Spleen (tissue), 11 donors: ENCODE measurements at regions not wholly inside any gene's neighbourhood (a gene's known extent, or its start where the extent isn't known, plus 50 kb on each side); places are given as distances from the start of the nearest gene placed in this dataset.

ENCODE experiments used
- DNase-seq: peaks from one replicate; pipeline ENCODE4 v3.0.0-alpha.2; 2020
- H3K27ac ChIP-seq, 8 donors: fragments of 200-600 bp; sonication (generic) in 7 of 8; 1 replicate in 4 of 8; 2 replicates in 4 of 8; pipeline versions ENCODE4 v1.5.0 to v1.8.0; 2016 to 2021; ENCODE audit warnings: inconsistent platforms in 4 of 8, mild to moderate bottlenecking in 4 of 8, moderate library complexity in 1 of 8
- H3K27me3 ChIP-seq, 7 donors: fragments of 200-600 bp; sonication (generic) in 6 of 7; replicated peaks in 1 of 7; 1 replicate in 4 of 7; 2 replicates in 3 of 7; pipeline versions ENCODE4 v1.5.0 to v1.8.0; 2016 to 2021; ENCODE audit warnings: inconsistent platforms in 3 of 7, mild to moderate bottlenecking in 1 of 7
- H3K36me3 ChIP-seq, 6 donors: fragments of 200-600 bp; sonication (generic) in 5 of 6; 1 replicate in 4 of 6; 2 replicates in 2 of 6; pipeline versions ENCODE4 v1.5.0 to v1.8.0; 2016 to 2021; ENCODE audit warnings: inconsistent platforms in 2 of 6
- H3K4me1 ChIP-seq, 6 donors: fragments of 200-600 bp; sonication (generic) in 5 of 6; 1 replicate in 3 of 6; 2 replicates in 3 of 6; pipeline versions ENCODE4 v1.5.0 to v1.8.0; 2016 to 2021; ENCODE audit warnings: inconsistent platforms in 3 of 6
- H3K4me3 ChIP-seq, 8 donors: fragments of 200-600 bp; sonication (generic) in 7 of 8; 1 replicate in 4 of 8; 2 replicates in 4 of 8; pipeline versions ENCODE4 v1.5.0 to v1.8.0; 2016 to 2021; ENCODE audit warnings: inconsistent platforms in 4 of 8, mild to moderate bottlenecking in 4 of 8, moderate library complexity in 2 of 8
- H3K9me3 ChIP-seq, 8 donors: fragments of 200-600 bp; sonication (generic) in 7 of 8; 1 replicate in 4 of 8; 2 replicates in 4 of 8; pipeline versions ENCODE4 v1.5.0 to v1.8.0; 2016 to 2021; ENCODE audit warnings: inconsistent platforms in 4 of 8
- POLR2A ChIP-seq, 3 donors: fragments of 450-650 bp; IDR thresholded peaks; one replicate each; pipeline ENCODE4 v1.5.1; 2017; ENCODE audit warnings: antibody characterized with exemption in 3 of 3, mild to moderate bottlenecking in 1 of 3
- POLR2AphosphoS5 ChIP-seq, 3 donors: sonication (generic); formaldehyde crosslinking; IDR thresholded peaks; one replicate each; pipeline ENCODE4 v1.5.1; 2017; ENCODE audit warnings: antibody characterized with exemption in 3 of 3
- WGBS, 5 donors: extraction: QIAGEN DNeasy Blood & Tissue Kit in 3 of 5; methylation state at CpG; one replicate each; pipeline versions ENCODE4 v1.1.5 to v1.1.7; 2013 to 2018; 5-methylcytosine and 5-hydroxymethylcytosine counted together
- intact Hi-C: fragments of 100-400 bp; cut with DNase I; formaldehyde crosslinking; loops from one replicate; pipeline ENCODE4 v1.15.0; 2023; ENCODE audit warnings: low total_unique reads
- TF ChIP-seq, protein P1 (sequence below), 11 experiments: fragments of 200-600 bp in 7 of 11; fragments of 450-650 bp in 4 of 11; sonication (generic) in 4 of 11; IDR thresholded peaks in 8 of 11; conservative IDR thresholded peaks in 3 of 11; 1 replicate in 7 of 11; 2 replicates in 4 of 11; pipeline versions ENCODE4 v1.4.0 to v1.8.0; 2016 to 2021; ENCODE audit warnings: antibody characterized with exemption in 11 of 11, inconsistent platforms in 4 of 11, mild to moderate bottlenecking in 1 of 11
- donor health status: healthy with polysubstance abuse.
- donor health status: DM: no; HTN: no; CAD: no; lungs with moderate emphysema.
- donor health status: DM: no; HTN: no; CAD: no.
- donor health status: Bipolar disorder and iron deficiency.
- donor health status: healthy.
- donor health status: DM: no; HTN: no; CAD: no.
- donor health status: DM: yes; HTN: yes; CAD: no.

DNA sequence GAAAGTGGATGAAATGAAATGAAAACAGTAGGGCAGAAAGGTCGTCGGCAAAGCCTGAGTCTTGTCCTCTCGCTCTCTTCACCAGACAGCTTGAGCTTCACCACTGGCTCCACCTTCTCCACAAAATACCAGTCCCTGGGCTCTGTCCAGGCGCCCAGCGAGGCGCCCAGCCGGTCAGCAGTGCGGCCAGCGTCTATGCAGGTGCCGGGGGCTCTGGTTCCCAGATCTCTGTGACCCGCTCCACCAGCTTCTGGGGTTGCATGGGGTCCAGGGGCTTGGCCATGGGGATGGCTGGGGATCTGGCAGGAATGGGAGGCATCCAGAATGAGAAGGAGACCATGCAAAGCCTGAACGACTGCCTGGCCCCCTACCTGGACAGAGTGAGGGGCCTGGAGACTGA, 600.5 kb upstream of the ZP4 start:
- WGBS, 5 donors = 83 to 94% (median 88%) methylated on average over 12 of the region's 12 CpGs

DNA sequence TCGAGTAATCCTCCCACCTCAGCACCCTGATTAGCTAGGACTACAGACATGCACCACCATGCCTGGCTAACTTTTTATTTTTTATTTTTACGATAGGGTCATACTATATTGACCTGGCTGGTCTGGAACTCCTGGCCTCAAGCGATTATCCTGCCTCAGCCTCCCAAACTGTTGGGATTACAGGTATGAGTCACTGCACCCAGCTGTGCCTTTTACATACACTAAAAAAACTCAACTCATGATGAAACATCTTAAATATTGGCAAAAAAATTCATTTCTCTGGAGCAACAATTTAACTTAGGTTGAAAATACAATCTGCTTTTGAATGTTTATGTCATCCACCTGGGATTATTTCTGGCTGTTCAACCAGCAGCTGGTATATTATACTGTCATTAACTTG, 598.3 kb upstream of the ZP4 start:
- Histone ChIP-seq H3K9me3 (peaks cover 0 to 4% (median 0%) of the 10 kb centered on the region in 8 donors), H3K4me1 (no peaks in the 10 kb centered on the region), H3K36me3 (no peaks in the 10 kb centered on the region), H3K27ac (no peak overlapping the region), H3K4me3 (no peak overlapping the region), H3K27me3 (no peaks in the 10 kb centered on the region)
- intact Hi-C loops = no loop called here
- TF ChIP-seq POLR2AphosphoS5 (IDR thresholded peaks at IDR 0.05) (no peak), POLR2A (IDR thresholded peaks at IDR 0.05) (no peak)
- TF ChIP-seq, protein P1, sequence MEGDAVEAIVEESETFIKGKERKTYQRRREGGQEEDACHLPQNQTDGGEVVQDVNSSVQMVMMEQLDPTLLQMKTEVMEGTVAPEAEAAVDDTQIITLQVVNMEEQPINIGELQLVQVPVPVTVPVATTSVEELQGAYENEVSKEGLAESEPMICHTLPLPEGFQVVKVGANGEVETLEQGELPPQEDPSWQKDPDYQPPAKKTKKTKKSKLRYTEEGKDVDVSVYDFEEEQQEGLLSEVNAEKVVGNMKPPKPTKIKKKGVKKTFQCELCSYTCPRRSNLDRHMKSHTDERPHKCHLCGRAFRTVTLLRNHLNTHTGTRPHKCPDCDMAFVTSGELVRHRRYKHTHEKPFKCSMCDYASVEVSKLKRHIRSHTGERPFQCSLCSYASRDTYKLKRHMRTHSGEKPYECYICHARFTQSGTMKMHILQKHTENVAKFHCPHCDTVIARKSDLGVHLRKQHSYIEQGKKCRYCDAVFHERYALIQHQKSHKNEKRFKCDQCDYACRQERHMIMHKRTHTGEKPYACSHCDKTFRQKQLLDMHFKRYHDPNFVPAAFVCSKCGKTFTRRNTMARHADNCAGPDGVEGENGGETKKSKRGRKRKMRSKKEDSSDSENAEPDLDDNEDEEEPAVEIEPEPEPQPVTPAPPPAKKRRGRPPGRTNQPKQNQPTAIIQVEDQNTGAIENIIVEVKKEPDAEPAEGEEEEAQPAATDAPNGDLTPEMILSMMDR (IDR thresholded peaks at IDR 0.05 in 8 of 11, conservative IDR thresholded peaks at IDR 0.05 in 3 of 11) = no peak
- DNase-seq = no peak
- WGBS, 5 donors = 73 to 89% (median 84%) methylated on average over 3 of the region's 3 CpGs

More for the DNA sequence above, 600.5 kb upstream of the ZP4 start:
- DNase-seq = no peak
- Histone ChIP-seq H3K27ac (no peak overlapping the region), H3K9me3 (peaks cover 0 to 4% (median 0%) of the 10 kb centered on the region in 8 donors), H3K4me1 (no peaks in the 10 kb centered on the region), H3K4me3 (no peak overlapping the region), H3K27me3 (no peaks in the 10 kb centered on the region), H3K36me3 (no peaks in the 10 kb centered on the region)
- intact Hi-C loops = no loop called here
- TF ChIP-seq POLR2AphosphoS5 (IDR thresholded peaks at IDR 0.05) (no peak), POLR2A (IDR thresholded peaks at IDR 0.05) (no peak)
- TF ChIP-seq, protein P1 (IDR thresholded peaks at IDR 0.05 in 8 of 11, conservative IDR thresholded peaks at IDR 0.05 in 3 of 11) = no peak

DNA sequence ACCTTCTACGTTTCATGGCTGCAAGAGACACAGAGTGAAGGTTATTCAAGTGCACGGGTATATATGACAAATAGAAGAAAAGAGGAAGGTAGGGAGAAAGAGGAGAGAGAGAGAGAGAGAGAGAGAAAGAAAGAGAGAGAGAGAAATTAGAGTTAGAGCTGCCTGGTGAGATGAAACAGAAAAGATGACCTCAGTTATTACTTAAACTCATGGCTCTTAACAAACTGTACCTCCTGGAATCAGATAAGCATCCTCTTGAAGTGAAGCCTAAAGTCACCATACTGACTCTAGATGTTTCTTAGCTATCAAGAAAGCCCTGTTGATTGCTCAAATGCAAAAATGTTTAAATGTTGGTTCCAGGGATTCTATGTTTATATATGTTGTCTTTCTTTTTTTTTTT, 597.7 kb upstream of the ZP4 start:
- Histone ChIP-seq H3K4me1 (no peaks in the 10 kb centered on the region), H3K4me3 (no peak overlapping the region), H3K36me3 (no peaks in the 10 kb centered on the region), H3K27me3 (no peaks in the 10 kb centered on the region), H3K27ac (no peak overlapping the region), H3K9me3 (peaks cover 0 to 4% (median 0%) of the 10 kb centered on the region in 8 donors)
- intact Hi-C loops = no loop called here
- 53 to 77% (median 61%) methylated on average over 2 of the region's 2 CpGs for WGBS, 5 donors
- DNase-seq = no peak
- TF ChIP-seq POLR2AphosphoS5 (IDR thresholded peaks at IDR 0.05) = no peak
- TF ChIP-seq, protein P1 (IDR thresholded peaks at IDR 0.05 in 8 of 11, conservative IDR thresholded peaks at IDR 0.05 in 3 of 11) = no peak
- no peak for TF ChIP-seq POLR2A (IDR thresholded peaks at IDR 0.05)

DNA sequence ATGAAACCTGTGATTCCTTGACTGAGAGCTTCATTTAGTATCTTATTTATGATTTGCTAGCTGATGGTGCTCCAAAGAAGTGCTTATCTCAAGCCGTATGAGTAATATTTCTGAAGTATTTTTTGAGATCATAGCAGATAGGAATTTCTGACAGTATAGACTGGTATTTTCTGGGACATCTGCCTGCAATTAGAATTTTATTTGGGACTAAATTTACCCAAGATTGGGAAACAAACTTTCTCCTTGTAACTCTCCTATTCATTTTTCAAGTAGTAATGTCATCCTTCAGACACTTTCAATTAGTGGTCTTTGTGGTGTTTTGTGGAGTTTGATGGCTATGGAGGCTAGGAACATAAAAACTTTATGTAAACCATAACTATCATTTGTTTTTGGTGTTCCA, 597.2 kb upstream of the ZP4 start:
- no peaks in the 10 kb centered on the region for H3K27me3 ChIP-seq
- H3K4me3 ChIP-seq = no peak overlapping the region
- intact Hi-C loops = no loop called here
- no peaks in the 10 kb centered on the region for H3K36me3 ChIP-seq
- no peak for DNase-seq
- 78 to 100% (median 87%) methylated on average over 1 of the region's 1 CpG for WGBS, 5 donors
- no peaks in the 10 kb centered on the region for H3K4me1 ChIP-seq
- no peak overlapping the region for H3K27ac ChIP-seq
- H3K9me3 ChIP-seq = peaks cover 0 to 4% (median 0%) of the 10 kb centered on the region in 8 donors
- TF ChIP-seq, protein P1 (IDR thresholded peaks at IDR 0.05 in 8 of 11, conservative IDR thresholded peaks at IDR 0.05 in 3 of 11) = no peak
- TF ChIP-seq POLR2A (IDR thresholded peaks at IDR 0.05) (no peak), POLR2AphosphoS5 (IDR thresholded peaks at IDR 0.05) (no peak)
